D341Med (cell line): ENCODE measurements at regions not wholly inside any gene's neighbourhood (a gene's known extent, or its start where the extent isn't known, plus 50 kb on each side); places are given as distances from the start of the nearest gene placed in this dataset.
A peak's percentile ranks its signal among the peaks of the same experiment; 100 is the strongest.

Source experiments
- DNase-seq: peaks from one replicate; pipeline ENCODE4 v3.0.0; 2012; ENCODE audit warnings: low spot score

DNA sequence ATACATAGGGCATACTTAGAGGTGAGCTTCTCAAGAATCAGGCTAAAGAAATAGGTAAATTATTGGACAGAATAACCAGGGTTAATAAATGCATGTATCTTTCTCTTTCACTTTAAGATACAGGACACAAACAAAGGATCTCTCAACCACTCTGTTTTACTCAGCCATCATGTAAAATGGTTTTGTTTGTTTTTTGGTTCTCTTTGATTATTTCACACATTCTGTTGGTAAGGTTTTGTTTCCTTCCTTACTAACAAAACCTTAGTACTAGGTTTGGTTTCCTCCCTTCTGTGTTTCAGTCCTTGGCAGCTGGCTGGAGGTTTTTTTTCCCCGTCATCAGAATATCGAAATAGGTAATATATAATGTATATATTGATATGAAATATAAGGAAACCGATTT is 1506.8 kb upstream of the TMEFF2 start:
- no peak for DNase-seq

DNA sequence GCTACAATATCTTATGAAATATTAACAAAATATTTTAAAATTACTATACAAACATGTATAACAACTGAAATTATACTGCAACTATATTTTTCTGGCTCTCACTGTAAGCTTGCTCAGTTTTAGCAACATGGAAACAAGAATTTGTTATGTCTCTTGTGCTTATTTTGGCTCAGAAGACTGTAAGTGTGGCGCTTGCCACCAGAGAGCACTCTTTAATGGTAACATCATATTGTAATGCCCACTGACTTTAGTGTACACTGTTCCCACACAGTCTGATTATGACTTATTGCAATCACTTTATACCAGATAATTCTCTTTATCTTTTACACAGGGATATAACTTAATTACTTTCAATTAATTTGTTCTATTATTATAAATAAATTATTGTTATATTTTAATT is 1500.6 kb upstream of the TMEFF2 start:
- DNase-seq: peak; percentile 43

- DNase-seq: no peak
Measured at GRCh38 chr2:193693758-193694157, 1499.0 kb upstream of the TMEFF2 start.

- DNase-seq: no peak
Measured at GRCh38 chr2:193690572-193690971, 1495.8 kb upstream of the TMEFF2 start.

GRCh38 chr2:193687195-193687594 is 1492.5 kb upstream of the TMEFF2 start:
- no peak for DNase-seq

GRCh38 chr2:193679847-193680246 is 1485.1 kb upstream of the TMEFF2 start:
- DNase-seq: no peak

- no peak for DNase-seq
Measured at GRCh38 chr2:193670478-193670877, 1475.7 kb upstream of the TMEFF2 start.

DNA sequence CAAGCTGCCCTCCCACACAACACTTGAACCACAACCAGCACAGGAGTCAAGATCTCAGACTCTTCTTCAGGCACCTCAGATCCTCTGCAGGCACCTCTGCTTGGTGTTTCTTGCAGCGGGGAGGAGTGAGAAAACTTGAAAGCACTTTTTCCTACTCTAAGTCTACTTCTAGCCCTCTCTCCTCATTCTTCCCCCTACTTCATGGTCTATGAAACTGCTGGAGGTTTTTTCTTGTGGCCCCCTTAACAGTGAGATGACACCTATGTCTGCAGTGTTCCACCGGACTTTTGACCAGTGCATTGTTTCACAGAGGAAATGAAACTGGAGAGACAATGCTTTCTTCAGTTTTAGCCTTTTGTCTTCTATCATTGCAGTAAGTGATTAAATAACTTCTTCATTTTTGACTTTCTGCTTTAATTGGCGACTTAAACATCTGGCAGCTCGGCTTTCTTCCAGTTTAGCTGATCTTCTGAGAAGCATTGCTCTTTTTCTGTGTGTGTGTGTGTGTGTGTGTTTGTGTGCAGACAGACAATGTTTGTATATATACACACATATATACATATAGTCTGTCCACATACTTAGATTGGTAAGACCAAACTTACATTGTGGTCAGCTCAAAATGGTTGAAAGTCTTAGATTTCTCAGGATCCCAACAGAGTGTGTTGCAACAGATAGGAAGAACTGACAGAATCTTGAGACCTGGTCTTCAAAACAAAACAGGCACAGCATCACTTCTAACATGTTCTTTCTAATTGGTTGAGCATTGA is 1474.0 kb upstream of the TMEFF2 start:
- DNase-seq: no peak

DNA sequence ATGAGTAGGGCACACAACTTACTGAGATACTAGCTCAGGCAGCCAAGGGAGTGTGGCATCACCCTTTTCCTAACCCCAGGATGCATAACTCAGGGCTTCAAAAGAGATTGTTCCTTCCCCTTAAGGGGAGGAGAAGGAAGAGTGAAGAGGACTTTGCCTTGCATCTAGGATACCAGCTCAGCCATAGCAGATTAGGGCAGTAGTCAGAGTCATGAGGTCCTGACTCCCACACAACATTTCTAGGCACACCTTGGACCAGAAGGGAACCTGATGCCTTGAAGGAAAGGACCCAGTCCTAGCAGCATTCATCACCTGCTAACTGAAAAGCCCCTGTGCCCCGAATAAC is 1433.2 kb upstream of the TMEFF2 start:
- no peak for DNase-seq

GRCh38 chr2:193627187-193627926 is 1432.6 kb upstream of the TMEFF2 start:
- DNase-seq: no peak

DNA sequence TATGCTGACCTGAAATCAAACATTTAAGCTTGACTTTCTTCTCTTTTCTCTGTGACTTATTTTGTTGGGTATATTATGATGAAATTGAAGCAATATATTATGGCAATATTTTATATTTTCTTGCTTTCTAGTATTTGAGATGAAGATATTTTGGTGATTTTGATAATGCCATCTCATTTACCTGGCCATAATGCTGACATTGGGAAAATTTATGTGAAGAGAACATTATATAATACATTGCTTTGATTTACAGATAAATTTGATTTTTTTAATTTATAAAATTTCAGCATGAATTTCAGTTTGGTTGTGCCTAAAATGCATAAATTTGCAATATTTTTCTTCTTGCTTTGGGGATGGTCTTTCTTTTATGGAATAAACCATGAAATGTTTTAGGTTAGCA is 1413.7 kb upstream of the TMEFF2 start:
- DNase-seq: no peak

GRCh38 chr2:193590831-193591230 is 1396.1 kb upstream of the TMEFF2 start:
- DNase-seq: no peak

GRCh38 chr2:193584522-193584938 is 1389.8 kb upstream of the TMEFF2 start:
- DNase-seq: peak; percentile 58

DNA sequence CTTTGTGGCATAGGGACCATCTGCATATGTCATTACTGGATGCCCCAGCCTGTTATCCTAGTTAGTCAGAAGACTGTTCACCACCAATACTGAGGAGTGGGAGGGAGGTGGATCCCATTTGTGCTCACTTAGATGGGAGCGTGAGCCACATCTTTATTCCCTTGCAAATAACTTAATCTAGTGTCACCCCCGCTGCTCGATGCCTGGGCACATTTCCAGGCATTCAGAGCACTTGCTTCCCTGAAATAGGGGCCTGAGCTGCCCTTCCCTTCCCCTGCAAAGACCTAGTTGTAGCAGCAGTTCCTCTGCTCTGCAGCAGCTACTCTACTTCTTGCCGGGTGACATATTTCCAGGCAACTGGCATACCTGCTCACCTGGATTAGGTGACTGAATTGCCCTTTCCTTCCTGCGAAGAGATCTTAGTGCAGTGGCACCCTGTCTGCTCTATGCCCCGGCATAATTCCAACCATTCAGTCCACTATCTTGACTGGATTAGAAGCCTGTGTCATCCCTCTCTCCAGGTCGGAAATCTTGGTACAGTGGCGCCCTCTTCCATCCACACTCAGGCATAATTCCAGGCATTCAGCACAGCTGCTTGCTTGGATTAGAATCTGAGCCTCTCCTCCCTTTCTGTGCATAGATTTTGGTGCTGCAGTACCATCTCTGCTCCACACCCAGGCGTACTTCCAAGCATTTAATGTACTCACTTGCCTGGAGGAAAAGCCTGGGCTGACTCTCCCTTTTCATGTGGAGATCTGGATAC is 1389.1 kb upstream of the TMEFF2 start:
- DNase-seq: peak; percentile 64

- DNase-seq: no peak
Measured at GRCh38 chr2:193581807-193582206, 1387.1 kb upstream of the TMEFF2 start.

GRCh38 chr2:193580176-193580950 is 1385.6 kb upstream of the TMEFF2 start:
- no peak for DNase-seq

DNA sequence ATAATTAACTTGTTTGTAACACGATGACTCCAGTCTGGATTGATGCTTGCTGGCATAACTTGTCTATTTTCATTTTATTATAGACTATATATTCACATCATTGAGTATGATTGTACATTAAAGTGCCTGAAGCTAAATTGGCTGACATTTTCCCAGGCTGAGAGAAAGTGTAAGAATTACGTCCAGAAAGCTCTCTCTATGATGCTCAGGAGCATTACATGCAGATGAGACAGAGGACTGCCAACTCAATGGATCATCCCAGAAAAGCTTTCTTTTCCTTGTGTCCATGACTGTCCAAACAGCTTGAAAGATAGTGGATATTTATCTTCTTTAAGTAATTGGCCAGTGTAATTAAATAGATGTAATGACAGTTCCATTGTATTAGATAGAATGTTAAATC is 1372.2 kb upstream of the TMEFF2 start:
- no peak for DNase-seq

GRCh38 chr2:193566276-193566675 is 1371.5 kb upstream of the TMEFF2 start:
- DNase-seq: no peak

DNA sequence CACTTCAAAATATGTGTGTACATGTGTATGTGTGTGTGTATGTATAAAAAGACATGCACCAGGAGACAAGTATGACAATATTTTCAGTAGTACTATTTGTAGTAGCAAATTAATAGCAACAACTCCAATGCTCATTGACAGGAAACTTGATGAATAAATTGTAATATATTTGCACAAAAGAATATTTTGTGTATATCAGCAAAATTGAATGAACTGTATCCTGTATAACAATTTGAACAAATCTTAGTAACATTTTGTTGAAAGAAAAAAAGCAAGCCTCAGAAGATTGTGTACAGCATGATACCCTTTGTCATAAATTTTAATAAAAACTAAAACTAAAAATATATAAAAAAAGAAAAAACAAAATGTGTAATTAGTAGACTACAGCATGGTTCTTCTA is 1367.3 kb upstream of the TMEFF2 start:
- DNase-seq: no peak

DNA sequence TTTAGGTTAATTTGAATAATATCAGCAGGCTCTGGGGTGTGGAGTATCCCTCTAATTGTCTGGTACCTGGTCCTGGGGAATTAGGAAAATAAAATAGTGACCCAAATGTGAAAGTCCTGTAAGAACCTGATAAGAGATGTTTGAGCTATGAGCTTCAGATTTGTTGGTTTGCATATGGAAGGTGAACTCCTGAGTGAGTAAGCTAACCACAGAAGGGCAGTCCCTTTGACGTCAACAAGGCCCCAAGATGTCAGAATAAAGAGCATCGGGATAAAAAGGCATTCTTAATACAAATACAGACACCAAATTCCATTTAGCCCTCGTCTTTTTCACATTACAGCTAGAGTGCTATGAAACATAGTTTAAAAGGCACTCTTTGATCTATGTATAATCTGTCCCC is 1366.3 kb upstream of the TMEFF2 start:
- DNase-seq: no peak

GRCh38 chr2:193556766-193557470 is 1362.2 kb upstream of the TMEFF2 start:
- DNase-seq: no peak

DNA sequence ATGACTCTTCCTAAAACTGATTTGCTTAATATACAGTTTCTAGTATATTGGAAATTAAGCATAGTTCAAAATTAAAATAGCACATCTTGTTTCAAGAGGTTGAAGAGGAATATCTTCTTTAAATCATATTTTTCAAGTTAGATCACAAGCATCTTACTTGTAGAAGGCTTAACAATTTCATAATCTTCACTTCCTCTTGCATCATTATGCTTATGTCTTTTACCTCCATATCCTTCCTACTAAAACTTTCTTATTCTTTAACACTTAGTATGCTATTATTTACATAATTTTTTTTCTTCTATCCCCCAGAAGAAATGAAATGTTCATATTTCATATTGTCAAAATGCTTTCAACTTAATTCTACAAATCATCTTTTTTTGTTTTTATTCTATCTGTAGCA is 1354.9 kb upstream of the TMEFF2 start:
- DNase-seq: no peak
